B cell (primary cell): ENCODE measurements at regions not wholly inside any gene's neighbourhood (a gene's known extent, or its start where the extent isn't known, plus 50 kb on each side); places are given as distances from the start of the nearest gene placed in this dataset.

ENCODE experiments used
- CTCF ChIP-seq: fragments of 200-600 bp; IDR thresholded peaks from one replicate; pipeline ENCODE4 v1.8.0; 2022; ENCODE audit warnings: antibody characterized with exemption, mild to moderate bottlenecking
- EZH2 ChIP-seq: IDR thresholded peaks from 2 replicates; pipeline ENCODE4 v1.6.1; 2012; ENCODE audit warnings: borderline replicate concordance, low read depth, mild to moderate bottlenecking, moderate library complexity, low read length; ENCODE audit not compliant: insufficient read depth, poor library complexity, severe bottlenecking

- no peak for TF ChIP-seq EZH2
- TF ChIP-seq CTCF: no peak
These were observed 173.7 kb upstream of the NFIB start for GRCh38 chr9:14487547-14488185.
